ENCODE measurements at regions not wholly inside any gene's neighbourhood (a gene's known extent, or its start where the extent isn't known, plus 50 kb on each side); places are given as distances from the start of the nearest gene placed in this dataset.

DNA sequence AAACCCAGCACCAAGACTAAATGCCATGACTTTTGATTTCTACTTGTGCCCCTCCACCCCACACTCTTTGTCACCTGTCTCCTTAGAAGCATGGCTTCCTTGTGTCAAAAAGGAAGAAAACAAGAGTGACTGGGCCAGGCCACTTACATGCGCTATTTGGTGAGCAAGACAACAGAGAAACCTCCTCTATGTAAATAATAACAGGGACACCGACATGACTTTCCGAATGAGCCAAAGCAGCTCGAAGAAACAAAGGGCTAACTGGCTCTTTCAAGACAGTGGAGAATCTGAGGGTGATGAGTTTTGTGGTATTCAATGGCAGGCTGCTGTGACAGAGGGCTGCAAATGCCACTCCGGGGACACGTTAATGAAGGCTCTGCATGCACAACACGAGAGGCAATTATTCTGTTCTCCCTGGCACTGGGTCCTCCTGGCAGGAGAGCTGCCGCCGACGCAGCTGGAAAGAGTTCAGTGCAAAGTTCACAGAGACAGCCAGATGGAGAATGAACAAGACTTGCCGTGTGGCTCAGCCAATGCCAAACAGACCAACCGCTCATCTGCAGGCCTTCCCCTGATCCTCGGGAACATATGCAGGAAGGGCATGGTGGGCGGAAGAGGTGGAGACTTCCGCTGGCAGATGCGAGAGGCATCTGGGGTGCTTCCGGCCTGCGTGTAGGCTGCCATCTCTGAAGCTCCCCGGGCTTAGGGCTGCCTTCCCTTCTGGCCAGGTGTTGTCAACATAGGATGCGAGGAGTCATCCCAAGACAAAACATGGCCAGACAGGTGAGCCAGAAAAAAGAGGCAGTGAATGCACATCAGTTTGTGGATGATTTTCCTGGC lies 59.1 kb upstream of the SMNDC1 start:
- no peak for DNase-seq (ENCODE audit: low read depth)

DNA sequence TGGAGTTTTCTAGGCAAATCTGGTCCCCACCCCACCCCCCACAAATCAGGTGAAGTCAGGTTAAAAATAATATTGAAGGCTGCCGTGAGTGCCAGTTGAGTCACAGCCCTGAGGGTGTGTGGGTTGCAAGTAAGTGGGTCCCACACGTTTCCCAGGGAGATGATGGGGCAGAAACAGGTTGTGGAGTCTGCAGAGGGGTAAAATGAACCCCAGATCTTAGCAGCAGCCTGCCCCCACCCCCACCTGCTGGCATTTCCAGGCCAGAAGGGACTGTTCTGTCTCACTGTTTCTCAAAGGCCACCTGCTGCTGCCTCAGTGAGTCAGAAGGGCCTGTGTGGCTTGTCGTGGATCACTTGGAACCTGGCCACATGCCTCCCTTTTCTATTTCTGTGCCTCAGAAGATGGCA lies 59.8 kb upstream of the SMNDC1 start:
- DNase-seq (ENCODE audit: low read depth): no peak

More for the DNA sequence above, 59.1 kb upstream of the SMNDC1 start:
- Histone ChIP-seq H3K4me1 (ENCODE audit: control insufficient read depth, insufficient read depth, low read length) (no peaks in the 10 kb centered on the region), H3K36me3 (ENCODE audit: control insufficient read depth, insufficient read depth, low read length, severe bottlenecking) (no peaks in the 10 kb centered on the region), H3K9me3 (ENCODE audit: control insufficient read depth, low read length) (no peaks in the 10 kb centered on the region), H3K27me3 (replicated peaks; ENCODE audit: control insufficient read depth, insufficient read depth, low read length) (no peaks in the 10 kb centered on the region), H3K9ac (ENCODE audit: low read length) (no peak overlapping the region), H3K4me3 (ENCODE audit: low read length) (no peak overlapping the region)

DNA sequence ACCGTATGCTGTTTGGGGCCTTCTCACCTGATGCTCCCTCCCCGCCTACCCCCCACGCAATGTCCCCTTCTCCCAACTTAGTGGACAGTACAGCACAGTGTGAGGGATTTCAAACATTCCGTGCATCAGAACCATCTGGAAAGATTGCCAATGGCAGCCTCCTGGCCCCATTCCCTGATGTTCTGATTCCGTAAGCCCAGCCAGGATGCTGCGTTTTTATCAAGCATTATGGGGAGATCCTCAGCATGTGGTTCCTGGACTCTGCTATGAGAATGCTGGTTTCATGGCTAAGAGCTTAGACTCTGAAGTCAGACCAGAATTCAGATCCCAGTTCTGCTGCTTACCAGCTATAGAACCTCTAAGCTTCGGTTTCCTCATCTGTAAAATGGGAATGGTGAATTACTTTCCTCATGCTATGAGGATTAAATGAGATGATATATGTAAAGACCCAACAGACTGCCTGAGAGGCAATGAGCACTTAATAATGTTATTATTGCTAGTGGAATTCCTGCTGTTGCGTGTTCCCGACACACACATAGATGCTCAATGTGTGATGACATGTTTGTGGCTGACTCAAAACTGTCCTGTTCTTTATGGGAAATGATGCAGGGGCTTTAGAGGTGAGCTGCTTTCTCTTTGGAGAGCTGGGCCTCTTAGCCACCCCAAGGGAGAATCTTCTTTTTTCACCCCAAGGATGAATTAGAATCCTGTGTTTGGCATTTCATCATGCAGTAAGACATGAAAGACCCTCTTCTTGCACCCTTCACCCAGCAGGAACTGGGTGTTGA lies 60.8 kb upstream of the SMNDC1 start:
- Histone ChIP-seq H3K4me3 (ENCODE audit: low read length) (no peak overlapping the region), H3K36me3 (ENCODE audit: control insufficient read depth, insufficient read depth, low read length, severe bottlenecking) (no peaks in the 10 kb centered on the region), H3K4me1 (ENCODE audit: control insufficient read depth, insufficient read depth, low read length) (no peaks in the 10 kb centered on the region), H3K9me3 (ENCODE audit: control insufficient read depth, low read length) (no peaks in the 10 kb centered on the region), H3K9ac (ENCODE audit: low read length) (no peak overlapping the region), H3K27me3 (replicated peaks; ENCODE audit: control insufficient read depth, insufficient read depth, low read length) (no peaks in the 10 kb centered on the region)
- no peak for DNase-seq (ENCODE audit: low read depth)

More for the DNA sequence above, 59.8 kb upstream of the SMNDC1 start:
- Histone ChIP-seq H3K27me3 (replicated peaks; ENCODE audit: control insufficient read depth, insufficient read depth, low read length) (no peaks in the 10 kb centered on the region), H3K4me3 (ENCODE audit: low read length) (no peak overlapping the region), H3K36me3 (ENCODE audit: control insufficient read depth, insufficient read depth, low read length, severe bottlenecking) (no peaks in the 10 kb centered on the region), H3K4me1 (ENCODE audit: control insufficient read depth, insufficient read depth, low read length) (no peaks in the 10 kb centered on the region), H3K9me3 (ENCODE audit: control insufficient read depth, low read length) (no peaks in the 10 kb centered on the region), H3K9ac (ENCODE audit: low read length) (no peak overlapping the region)

DNA sequence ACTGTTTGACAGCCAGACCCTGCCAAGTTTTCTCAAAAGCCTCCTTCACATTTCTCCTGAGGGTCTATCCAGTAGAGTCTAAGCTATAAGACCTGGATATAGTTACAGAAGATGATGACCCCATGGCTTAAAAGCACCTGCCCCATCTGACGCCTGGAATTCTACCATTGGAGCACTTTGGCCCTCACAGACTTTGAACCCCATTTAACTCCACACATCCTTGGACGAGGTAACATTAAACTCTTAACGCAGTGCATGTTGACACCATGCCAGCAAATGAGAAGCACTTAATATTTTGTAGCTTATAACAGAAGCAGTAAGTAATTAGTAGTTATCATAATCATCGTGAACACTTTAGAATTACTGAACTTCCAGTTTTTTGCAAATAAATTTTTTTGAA lies 61.9 kb upstream of the SMNDC1 start:
- Histone ChIP-seq H3K27me3 (replicated peaks; ENCODE audit: control insufficient read depth, insufficient read depth, low read length) (no peaks in the 10 kb centered on the region), H3K36me3 (ENCODE audit: control insufficient read depth, insufficient read depth, low read length, severe bottlenecking) (no peaks in the 10 kb centered on the region), H3K4me3 (ENCODE audit: low read length) (no peak overlapping the region), H3K9ac (ENCODE audit: low read length) (no peak overlapping the region), H3K9me3 (ENCODE audit: control insufficient read depth, low read length) (no peaks in the 10 kb centered on the region), H3K4me1 (ENCODE audit: control insufficient read depth, insufficient read depth, low read length) (no peaks in the 10 kb centered on the region)
- no peak for DNase-seq (ENCODE audit: low read depth)

DNA sequence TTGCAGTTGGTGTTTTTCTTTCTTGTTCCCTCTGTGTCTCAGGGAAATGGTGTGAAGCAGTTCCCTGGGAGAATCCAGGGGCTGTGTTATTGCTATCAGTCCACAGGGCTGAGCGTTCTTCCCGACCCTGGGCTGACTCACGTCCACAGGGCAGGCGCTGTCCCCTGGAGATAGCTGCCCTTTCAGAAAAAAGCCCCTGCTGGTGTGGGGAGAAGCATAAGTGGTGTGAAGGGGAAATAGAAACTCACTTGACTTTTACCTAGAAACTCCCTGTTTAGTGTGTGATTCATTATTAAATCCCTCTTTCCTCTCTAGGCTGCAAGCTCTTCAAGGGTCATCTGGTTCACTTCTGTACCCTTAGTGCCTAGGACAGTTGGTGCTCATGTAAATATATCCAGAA lies 63.3 kb upstream of the SMNDC1 start:
- Histone ChIP-seq H3K9me3 (ENCODE audit: control insufficient read depth, low read length) (no peaks in the 10 kb centered on the region), H3K4me1 (ENCODE audit: control insufficient read depth, insufficient read depth, low read length) (no peaks in the 10 kb centered on the region), H3K4me3 (ENCODE audit: low read length) (no peak overlapping the region), H3K36me3 (ENCODE audit: control insufficient read depth, insufficient read depth, low read length, severe bottlenecking) (no peaks in the 10 kb centered on the region), H3K27me3 (replicated peaks; ENCODE audit: control insufficient read depth, insufficient read depth, low read length) (no peaks in the 10 kb centered on the region), H3K9ac (ENCODE audit: low read length) (no peak overlapping the region)
- no peak for DNase-seq (ENCODE audit: low read depth)

DNA sequence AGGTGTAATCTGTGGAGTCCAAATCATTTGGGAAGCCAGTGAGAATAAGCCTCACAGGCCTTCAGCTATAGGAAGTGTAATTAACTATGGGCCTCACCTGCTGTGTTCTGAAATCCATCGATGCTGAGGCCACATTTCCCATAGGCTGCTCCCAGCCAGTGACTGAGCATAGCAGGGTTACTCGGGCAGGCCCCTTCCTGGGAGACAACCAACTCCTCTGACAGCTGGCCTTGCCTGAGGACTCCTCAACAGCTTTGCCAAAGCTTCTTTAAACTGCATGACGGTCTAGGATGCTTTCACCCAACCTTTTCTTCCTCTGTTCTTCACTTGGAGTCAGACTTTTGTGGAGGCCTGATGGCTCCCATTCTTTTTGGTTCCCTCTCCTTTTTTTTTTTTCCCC lies 63.8 kb upstream of the SMNDC1 start:
- H3K27me3 ChIP-seq (replicated peaks; ENCODE audit: control insufficient read depth, insufficient read depth, low read length): no peaks in the 10 kb centered on the region
- no peaks in the 10 kb centered on the region for H3K4me1 ChIP-seq (ENCODE audit: control insufficient read depth, insufficient read depth, low read length)
- H3K9me3 ChIP-seq (ENCODE audit: control insufficient read depth, low read length): no peaks in the 10 kb centered on the region
- H3K9ac ChIP-seq (ENCODE audit: low read length): no peak overlapping the region
- no peak for DNase-seq (ENCODE audit: low read depth)
- H3K36me3 ChIP-seq (ENCODE audit: control insufficient read depth, insufficient read depth, low read length, severe bottlenecking): no peaks in the 10 kb centered on the region
- no peak overlapping the region for H3K4me3 ChIP-seq (ENCODE audit: low read length)

DNA sequence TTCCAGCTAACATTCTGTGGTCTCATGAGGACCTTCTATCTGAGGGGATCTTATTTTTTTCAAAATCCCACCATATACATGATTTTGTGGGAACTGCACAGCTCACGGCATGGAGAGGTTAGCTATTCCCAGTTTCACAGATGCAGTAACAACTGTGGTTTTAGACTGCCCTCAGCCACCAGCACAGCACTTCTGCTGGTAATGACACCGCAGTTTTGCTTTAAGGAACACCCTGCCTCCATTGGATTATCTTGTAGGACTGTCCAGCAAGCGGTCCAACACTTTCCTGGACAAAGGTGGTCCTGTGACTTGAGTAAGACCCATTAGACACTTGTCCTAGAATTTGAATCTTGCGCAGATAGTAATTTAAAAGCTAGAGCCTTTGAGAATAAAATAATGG lies 65.3 kb upstream of the SMNDC1 start:
- Histone ChIP-seq H3K27me3 (replicated peaks; ENCODE audit: control insufficient read depth, insufficient read depth, low read length) (no peaks in the 10 kb centered on the region), H3K9me3 (ENCODE audit: control insufficient read depth, low read length) (no peaks in the 10 kb centered on the region), H3K36me3 (ENCODE audit: control insufficient read depth, insufficient read depth, low read length, severe bottlenecking) (no peaks in the 10 kb centered on the region), H3K4me3 (ENCODE audit: low read length) (no peak overlapping the region), H3K9ac (ENCODE audit: low read length) (no peak overlapping the region), H3K4me1 (ENCODE audit: control insufficient read depth, insufficient read depth, low read length) (no peaks in the 10 kb centered on the region)
- no peak for DNase-seq (ENCODE audit: low read depth)

DNA sequence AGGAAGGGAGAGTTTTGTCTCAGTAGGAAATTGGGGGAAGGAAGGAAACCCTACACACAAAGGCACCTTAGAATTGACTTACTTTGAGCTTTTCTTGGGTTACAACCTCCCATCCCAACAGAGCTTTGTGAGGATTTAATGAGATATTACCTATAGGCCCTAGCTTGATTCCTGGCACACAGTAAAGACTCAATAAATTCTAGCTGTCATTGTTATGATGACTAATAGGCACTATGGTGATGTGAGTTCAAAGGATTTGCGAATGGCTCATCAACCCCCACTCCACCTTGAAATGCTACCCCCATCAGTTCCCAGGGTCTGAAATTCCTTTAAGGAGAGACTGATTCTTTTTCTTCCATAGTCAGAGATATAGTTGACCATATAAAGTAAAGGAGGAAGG lies 67.9 kb upstream of the SMNDC1 start:
- Histone ChIP-seq H3K9me3 (ENCODE audit: control insufficient read depth, low read length) (no peaks in the 10 kb centered on the region), H3K36me3 (ENCODE audit: control insufficient read depth, insufficient read depth, low read length, severe bottlenecking) (no peaks in the 10 kb centered on the region), H3K4me1 (ENCODE audit: control insufficient read depth, insufficient read depth, low read length) (no peaks in the 10 kb centered on the region), H3K9ac (ENCODE audit: low read length) (no peak overlapping the region), H3K27me3 (replicated peaks; ENCODE audit: control insufficient read depth, insufficient read depth, low read length) (no peaks in the 10 kb centered on the region), H3K4me3 (ENCODE audit: low read length) (no peak overlapping the region)
- DNase-seq (ENCODE audit: low read depth): no peak

DNA sequence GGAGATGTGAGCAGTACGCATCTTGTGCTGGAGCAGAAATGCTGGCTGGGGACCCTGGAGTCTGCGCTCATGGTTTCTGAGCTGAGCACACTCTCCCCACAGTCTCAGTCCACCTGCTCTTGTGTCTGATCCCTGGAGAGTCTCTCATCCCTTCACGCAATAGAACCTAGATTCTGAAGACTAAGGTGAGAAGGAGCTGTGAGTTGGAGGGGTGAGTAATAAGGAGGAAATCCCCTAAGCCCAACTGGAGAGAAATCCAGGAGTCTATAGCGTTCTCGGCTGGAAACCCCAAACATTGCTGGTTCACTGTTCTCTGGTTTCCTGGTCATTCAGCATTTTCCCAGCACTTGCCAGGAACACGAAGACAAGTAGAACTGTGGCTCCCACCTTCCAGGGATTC lies 68.3 kb upstream of the SMNDC1 start:
- no peak for DNase-seq (ENCODE audit: low read depth)
- no peak overlapping the region for H3K4me3 ChIP-seq (ENCODE audit: low read length)
- H3K27me3 ChIP-seq (replicated peaks; ENCODE audit: control insufficient read depth, insufficient read depth, low read length): no peaks in the 10 kb centered on the region
- H3K9ac ChIP-seq (ENCODE audit: low read length): no peak overlapping the region
- no peaks in the 10 kb centered on the region for H3K9me3 ChIP-seq (ENCODE audit: control insufficient read depth, low read length)
- H3K4me1 ChIP-seq (ENCODE audit: control insufficient read depth, insufficient read depth, low read length): no peaks in the 10 kb centered on the region
- H3K36me3 ChIP-seq (ENCODE audit: control insufficient read depth, insufficient read depth, low read length, severe bottlenecking): no peaks in the 10 kb centered on the region

DNA sequence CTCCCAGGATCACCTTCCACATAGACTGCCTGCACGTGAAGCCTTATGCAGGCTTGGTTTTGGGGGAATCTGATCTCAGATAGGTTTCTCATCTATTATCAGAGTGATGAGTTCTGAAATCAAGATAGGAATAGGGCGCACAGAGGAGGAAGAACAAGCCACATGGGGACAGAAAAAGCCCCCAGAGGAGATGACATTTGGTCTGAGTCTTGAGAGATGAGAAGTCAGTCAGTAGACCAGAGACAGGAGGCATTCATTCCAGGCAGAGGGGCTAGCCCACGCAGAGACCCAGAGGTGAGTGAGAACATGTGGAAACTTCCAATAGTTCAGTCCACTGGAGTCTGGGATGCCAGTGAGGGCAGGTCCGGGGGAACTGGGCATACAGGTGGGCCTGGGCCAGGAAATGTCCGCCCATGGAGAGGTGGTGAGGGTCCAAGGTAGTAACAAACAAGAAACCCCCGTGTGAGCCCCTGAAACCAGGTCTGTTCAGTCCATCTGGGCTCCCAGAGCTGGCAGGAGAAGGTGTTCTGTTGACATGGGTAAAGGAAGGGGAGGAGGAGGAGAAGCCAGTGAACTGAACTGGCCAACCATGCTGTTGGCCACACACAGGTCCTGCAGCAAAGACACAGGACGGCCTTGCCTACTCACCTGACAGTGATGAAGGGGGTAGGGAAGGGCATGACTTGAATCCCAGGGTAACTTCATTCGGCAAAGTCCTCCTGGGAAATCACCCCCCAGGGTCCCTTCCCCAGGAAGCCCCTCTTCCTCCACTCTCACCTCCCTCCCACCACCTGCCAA lies 69.3 kb upstream of the SMNDC1 start:
- DNase-seq (ENCODE audit: low read depth): no peak
- H3K4me1 ChIP-seq (ENCODE audit: control insufficient read depth, insufficient read depth, low read length): no peaks in the 10 kb centered on the region
- no peaks in the 10 kb centered on the region for H3K36me3 ChIP-seq (ENCODE audit: control insufficient read depth, insufficient read depth, low read length, severe bottlenecking)
- H3K27me3 ChIP-seq (replicated peaks; ENCODE audit: control insufficient read depth, insufficient read depth, low read length): no peaks in the 10 kb centered on the region
- no peak overlapping the region for H3K9ac ChIP-seq (ENCODE audit: low read length)
- no peaks in the 10 kb centered on the region for H3K9me3 ChIP-seq (ENCODE audit: control insufficient read depth, low read length)
- H3K4me3 ChIP-seq (ENCODE audit: low read length): no peak overlapping the region

DNA sequence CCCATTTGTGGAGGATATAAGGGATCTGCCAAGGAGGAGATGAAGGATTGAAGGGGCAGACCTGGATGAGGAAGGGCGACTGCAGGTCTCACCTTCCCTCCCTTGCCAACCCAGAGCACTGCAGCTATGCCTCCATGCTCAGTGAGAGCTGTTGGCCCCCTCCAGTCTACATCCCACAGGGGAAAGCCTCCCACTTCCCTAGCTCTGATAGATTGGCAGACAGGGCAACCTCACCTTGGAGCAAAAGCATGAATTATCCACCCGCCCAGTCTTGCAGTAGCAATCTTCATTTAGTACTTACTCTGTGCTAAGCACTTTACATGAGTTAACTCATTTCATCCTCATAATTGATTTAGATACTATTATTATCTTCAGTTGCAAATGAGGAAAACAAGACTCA lies 70.4 kb upstream of the SMNDC1 start:
- no peaks in the 10 kb centered on the region for H3K4me1 ChIP-seq (ENCODE audit: control insufficient read depth, insufficient read depth, low read length)
- no peaks in the 10 kb centered on the region for H3K9me3 ChIP-seq (ENCODE audit: control insufficient read depth, low read length)

More for the DNA sequence above, 70.4 kb upstream of the SMNDC1 start:
- DNase-seq (ENCODE audit: low read depth): no peak
- Histone ChIP-seq H3K36me3 (ENCODE audit: control insufficient read depth, insufficient read depth, low read length, severe bottlenecking) (no peaks in the 10 kb centered on the region), H3K9ac (ENCODE audit: low read length) (no peak overlapping the region), H3K27me3 (replicated peaks; ENCODE audit: control insufficient read depth, insufficient read depth, low read length) (no peaks in the 10 kb centered on the region), H3K4me3 (ENCODE audit: low read length) (no peak overlapping the region)
